Brain microvascular endothelial cell (primary cell): ENCODE measurements at regions not wholly inside any gene's neighbourhood (a gene's known extent, or its start where the extent isn't known, plus 50 kb on each side); places are given as distances from the start of the nearest gene placed in this dataset.

Experiments used
- DNase-seq: peaks from one replicate; pipeline ENCODE4 v3.0.0-alpha.2; 2020
- H3K27ac ChIP-seq: fragments of 250-450 bp; sonication (Bioruptor Pico); 2 replicates; pipeline ENCODE4 v1.5.1; 2020; ENCODE audit warnings: mild to moderate bottlenecking, moderate library complexity
- H3K27me3 ChIP-seq: fragments of 250-450 bp; sonication (Bioruptor Pico); replicated peaks from 2 replicates; pipeline ENCODE4 v1.5.1; 2020; ENCODE audit warnings: mild to moderate bottlenecking
- H3K36me3 ChIP-seq: fragments of 250-450 bp; sonication (Bioruptor Pico); replicated peaks from 2 replicates; pipeline ENCODE4 v1.5.1; 2020; ENCODE audit warnings: mild to moderate bottlenecking
- H3K4me3 ChIP-seq: 2 replicates; pipeline ENCODE4 v1.5.1; 2011; ENCODE audit warnings: low read depth, mild to moderate bottlenecking, control low read depth, low read length, moderate library complexity
- CTCF ChIP-seq: IDR thresholded peaks from 2 replicates; pipeline ENCODE4 v1.5.1; 2011; ENCODE audit warnings: low read depth, mild to moderate bottlenecking, moderate library complexity, low read length, control low read depth, inconsistent platforms; ENCODE audit errors: missing control alignments
- in situ Hi-C: cut with HindIII; loops from 2 replicates; pipeline ENCODE4 v1.10.0; 2017; ENCODE audit warnings: low sequenced_read_pairs, low pct_ligation_motif_present

GRCh38 chr15:87454860-87455259, 801.7 kb downstream of the NTRK3 start:
- H3K27me3 ChIP-seq: no peaks in the 10 kb centered on the region
- TF ChIP-seq CTCF: no peak
- no peaks in the 10 kb centered on the region for H3K36me3 ChIP-seq
- in situ Hi-C loops: no loop called here
- DNase-seq: no peak
- H3K4me3 ChIP-seq: no peak overlapping the region
- H3K27ac ChIP-seq: no peak overlapping the region

- in situ Hi-C loops: no loop called here
Observed at GRCh38 chr15:87450314-87450713, 806.2 kb downstream of the NTRK3 start.

GRCh38 chr15:87439090-87439489, 817.4 kb downstream of the NTRK3 start:
- in situ Hi-C loops: no loop called here
- Histone ChIP-seq H3K27ac (no peak overlapping the region), H3K4me3 (no peak overlapping the region), H3K36me3 (no peaks in the 10 kb centered on the region), H3K27me3 (no peaks in the 10 kb centered on the region)
- DNase-seq: no peak
- TF ChIP-seq CTCF: no peak

More at GRCh38 chr15:87450314-87450713, 806.2 kb downstream of the NTRK3 start:
- H3K27ac ChIP-seq: no peak overlapping the region
- H3K36me3 ChIP-seq: no peaks in the 10 kb centered on the region
- H3K4me3 ChIP-seq: no peak overlapping the region
- no peak for DNase-seq
- no peak for TF ChIP-seq CTCF
- no peaks in the 10 kb centered on the region for H3K27me3 ChIP-seq

GRCh38 chr15:87433871-87434270, 822.7 kb downstream of the NTRK3 start:
- no peaks in the 10 kb centered on the region for H3K27me3 ChIP-seq
- H3K4me3 ChIP-seq: no peak overlapping the region
- in situ Hi-C loops: no loop called here
- no peak for TF ChIP-seq CTCF
- no peaks in the 10 kb centered on the region for H3K36me3 ChIP-seq
- DNase-seq: no peak
- no peak overlapping the region for H3K27ac ChIP-seq

GRCh38 chr15:87429754-87430153, 826.8 kb downstream of the NTRK3 start:
- in situ Hi-C loops: no loop called here
- Histone ChIP-seq H3K4me3 (no peak overlapping the region), H3K27ac (no peak overlapping the region), H3K27me3 (no peaks in the 10 kb centered on the region), H3K36me3 (no peaks in the 10 kb centered on the region)
- TF ChIP-seq CTCF: no peak
- no peak for DNase-seq

- in situ Hi-C loops: no loop called here
- DNase-seq: no peak
- Histone ChIP-seq H3K4me3 (no peak overlapping the region), H3K27ac (no peak overlapping the region), H3K36me3 (no peaks in the 10 kb centered on the region), H3K27me3 (no peaks in the 10 kb centered on the region)
- TF ChIP-seq CTCF: no peak
Observed at GRCh38 chr15:87420017-87420416, 836.5 kb downstream of the NTRK3 start.
